NCI-H1092 (cell line): ENCODE measurements at regions not wholly inside any gene's neighbourhood (a gene's known extent, or its start where the extent isn't known, plus 50 kb on each side); places are given as distances from the start of the nearest gene placed in this dataset.
A peak's percentile ranks its signal among the peaks of the same experiment; 100 is the strongest.

Source experiments
- DNase-seq: peaks from one replicate; lab custom pipeline; 2025; lab: John Stamatoyannopoulos, UW

DNA sequence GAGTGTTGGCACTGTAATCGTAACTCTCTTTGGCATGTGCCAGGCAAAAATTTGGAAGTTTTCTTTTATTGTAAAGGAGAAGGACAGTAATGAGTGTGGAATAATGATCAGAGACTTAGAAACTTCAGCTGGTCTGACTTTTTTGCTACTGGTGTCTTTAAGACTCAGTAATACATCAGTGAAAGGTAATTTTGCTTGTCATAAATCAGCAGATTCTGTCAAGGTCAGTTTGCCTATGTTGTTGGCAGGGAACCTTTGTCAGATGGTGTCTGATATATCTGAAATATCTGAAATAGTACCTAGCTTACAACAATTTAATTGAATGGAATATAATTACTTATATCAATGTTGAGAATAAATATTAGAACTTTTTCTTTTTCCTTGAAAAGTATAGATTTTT, 516.9 kb downstream of the LRFN5 start:
- no peak for DNase-seq

DNA sequence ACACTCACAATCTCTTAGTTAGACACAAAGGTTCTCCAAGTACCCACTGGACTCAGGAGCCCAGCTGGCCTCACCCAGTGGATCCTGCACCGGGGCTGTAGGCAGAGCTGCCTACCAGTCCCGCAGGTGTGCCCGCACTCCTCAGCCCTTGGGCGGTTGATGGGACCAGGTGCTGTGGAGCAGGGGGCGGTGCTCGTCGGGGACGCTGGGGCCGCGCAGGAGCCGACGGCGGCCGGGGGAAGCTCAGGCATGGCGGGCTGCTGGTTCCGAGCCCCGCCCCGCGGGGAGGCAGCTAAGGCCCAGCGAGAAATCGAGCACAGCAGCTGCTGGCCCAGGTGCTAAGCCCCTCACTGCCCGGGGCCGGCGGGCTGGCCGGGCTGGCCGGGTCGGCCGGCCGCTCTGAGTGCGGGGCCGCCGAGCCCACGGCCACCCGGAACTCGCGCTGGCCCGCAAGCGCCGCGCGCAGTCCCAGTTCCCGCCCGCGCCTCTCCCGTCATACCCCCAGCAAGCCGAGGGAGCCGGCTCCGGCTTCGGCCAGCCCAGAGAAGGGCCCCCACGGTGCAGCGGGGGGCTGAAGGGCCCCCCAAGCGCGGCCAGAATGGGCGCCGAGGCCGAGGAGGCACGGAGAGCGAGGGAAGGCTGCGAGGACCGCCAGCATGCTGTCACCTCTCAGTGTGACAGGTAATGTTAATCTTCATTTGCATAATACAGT, 506.8 kb downstream of the LRFN5 start:
- no peak for DNase-seq

DNA sequence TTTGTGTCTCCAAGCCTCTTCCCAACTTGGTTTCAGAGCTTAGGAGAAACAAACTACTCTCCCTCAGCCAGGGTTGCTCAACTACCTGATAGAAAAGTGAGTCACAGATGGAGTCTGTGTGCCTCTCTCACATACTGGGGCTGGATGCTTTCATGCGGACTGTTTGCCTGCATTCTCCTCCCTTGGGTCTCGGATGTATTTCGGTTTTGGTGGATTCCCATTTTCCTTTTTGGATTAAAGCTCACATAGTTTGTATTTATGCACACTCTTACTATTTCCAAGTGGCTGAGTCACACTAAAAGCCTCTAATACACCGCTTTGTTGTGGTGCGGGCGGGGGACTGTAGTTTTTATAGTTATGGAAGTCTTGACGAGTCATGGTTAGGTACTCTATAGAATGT, 505.4 kb downstream of the LRFN5 start:
- no peak for DNase-seq

DNA sequence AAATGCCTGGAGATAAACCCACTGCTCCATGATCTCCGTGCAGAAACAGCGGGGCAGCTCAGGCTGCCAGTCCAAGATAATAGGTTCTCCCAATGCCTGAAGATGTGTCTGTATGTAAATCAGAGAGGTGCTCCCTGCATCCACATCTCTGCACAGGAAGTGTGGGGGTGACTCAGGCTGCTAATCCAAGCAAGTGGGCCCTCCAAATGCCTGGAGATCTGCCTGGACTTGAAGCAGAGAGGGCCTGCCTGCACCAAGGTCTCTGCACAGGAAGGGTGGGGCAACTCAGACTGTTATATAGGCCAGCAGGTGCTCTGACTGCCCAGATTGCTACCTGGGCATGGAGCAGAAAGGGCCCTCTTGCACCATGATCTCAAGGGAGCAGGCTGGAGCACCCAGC, 504.7 kb downstream of the LRFN5 start:
- DNase-seq: no peak

DNA sequence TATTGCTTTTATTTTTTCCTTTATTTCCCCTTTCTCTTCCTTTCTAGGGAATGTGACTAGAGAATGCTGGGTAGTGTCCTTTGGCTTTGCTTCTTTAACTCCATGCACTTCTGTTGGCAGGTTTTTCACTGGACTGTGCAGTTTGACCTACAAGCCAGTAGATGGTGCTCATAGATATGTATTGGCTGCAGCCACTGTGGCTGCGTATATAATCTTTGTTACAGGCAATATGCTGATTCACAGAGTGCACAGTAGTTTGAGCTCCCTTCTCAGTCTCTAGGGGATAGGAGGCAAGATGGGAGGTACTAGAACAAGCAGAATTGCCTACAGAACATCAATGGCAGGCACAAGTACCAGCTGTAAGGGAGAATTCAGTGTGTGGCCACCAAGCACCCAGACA, 503.5 kb downstream of the LRFN5 start:
- peak; percentile 2 for DNase-seq

DNA sequence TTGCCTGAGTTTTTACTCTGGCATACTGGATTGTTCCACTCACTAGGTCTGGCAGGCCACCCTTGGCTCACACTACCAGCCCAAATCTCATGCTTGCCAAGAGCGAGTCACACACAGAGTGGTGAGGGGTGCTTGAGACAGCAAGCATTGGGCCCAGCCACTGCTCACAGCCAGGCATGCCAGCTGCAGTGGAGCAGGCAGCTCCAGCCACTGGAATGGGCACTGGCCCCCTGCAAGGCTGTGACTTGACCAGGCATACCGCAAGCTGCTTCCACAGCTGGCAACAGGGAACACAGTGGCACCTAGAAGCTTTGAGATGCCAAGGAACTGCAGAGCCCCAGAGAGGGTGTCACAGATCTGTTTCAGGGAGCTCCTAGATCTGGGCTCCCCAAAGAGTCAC, 488.5 kb downstream of the LRFN5 start:
- no peak for DNase-seq

DNA sequence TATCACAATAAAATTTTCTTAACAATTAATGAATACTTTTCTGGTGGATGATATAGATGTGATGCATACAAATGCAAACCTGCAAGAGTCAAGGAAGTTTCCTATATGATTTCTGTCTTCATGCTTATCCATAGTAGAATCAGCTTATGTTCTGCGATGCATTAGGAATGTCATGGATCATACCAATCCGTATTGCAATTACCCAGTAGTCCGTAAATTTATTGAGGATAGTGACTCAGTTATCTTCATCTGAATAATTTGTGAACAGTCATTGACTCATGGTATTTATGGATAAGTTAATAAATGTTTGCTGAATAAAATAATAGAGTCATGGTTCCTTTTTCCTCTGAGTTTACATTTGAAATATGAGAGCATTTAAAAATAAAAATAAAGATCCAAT, 483.4 kb downstream of the LRFN5 start:
- DNase-seq: no peak

DNA sequence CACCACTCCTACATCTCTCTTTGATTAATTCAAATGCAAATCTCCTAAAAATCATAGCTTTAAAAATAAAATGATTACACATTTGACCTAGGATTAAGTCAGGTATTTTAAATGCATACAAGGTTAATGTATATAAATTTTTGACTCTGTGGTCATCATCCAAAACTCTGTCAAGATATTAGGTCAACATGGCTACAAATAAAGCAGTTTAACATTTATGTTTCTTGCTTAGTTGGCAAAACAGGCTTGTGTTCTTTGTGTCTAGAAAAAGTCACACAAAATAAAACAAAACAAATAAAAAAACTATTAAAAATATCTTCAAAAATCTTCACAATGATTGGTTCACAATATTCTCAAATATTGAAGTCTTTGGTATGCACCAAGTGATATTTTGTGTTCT, 473.2 kb downstream of the LRFN5 start:
- no peak for DNase-seq

DNA sequence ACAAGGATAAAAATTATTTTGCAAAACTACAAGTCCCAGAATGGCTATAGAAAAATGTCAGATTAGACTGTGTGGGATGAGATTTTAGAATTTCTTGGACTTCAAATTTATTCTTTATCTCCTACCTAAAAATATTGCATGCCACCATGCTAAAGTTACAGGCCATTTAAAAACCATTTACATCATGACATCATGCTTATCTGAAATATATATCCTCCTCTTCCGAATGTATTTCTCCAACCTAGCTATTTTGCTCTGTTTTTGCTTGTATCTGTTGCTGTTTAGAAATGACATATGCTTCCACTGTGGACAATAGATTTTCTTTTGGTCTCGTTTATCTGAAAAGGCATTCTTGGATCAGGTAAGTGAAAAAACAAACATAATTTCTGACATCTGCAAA, 471.7 kb downstream of the LRFN5 start:
- DNase-seq: no peak

DNA sequence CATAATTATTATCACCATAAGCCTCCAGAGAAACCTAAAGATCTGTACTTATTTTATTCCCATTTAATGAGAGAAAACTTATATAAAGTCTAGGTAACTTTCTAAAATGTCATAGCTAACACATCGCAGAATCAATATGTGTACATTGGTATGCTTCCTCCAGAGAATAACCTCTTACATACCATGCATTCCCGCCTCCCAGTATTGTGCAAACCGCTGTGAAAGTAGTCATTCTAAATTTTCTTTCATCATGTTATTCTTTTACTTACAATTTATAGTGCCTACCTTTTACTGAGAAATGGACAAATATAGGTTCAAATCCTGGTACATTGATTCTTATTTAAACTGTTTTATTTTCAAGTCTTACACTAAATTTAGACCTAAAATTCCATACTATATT, 463.4 kb downstream of the LRFN5 start:
- no peak for DNase-seq

DNA sequence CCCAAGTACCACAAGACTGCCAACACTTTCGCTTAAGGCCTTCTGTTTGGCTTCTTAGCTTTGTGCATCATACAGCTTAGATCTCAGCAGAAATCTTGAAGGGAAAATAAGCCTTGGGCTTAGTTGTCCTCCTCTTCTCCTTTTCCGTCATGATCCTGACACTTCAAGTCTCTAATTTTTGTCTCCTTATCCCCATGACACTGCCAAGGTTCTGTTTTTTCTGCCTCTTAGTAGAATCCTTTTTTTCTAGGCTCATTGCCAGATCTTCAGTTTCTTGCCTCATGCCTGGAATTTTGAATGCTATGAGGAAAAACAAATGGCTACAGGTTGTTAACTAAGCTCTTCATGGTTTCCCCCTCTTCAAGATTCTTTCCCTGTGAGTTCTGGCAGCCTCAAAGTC, 450.4 kb downstream of the LRFN5 start:
- no peak for DNase-seq

DNA sequence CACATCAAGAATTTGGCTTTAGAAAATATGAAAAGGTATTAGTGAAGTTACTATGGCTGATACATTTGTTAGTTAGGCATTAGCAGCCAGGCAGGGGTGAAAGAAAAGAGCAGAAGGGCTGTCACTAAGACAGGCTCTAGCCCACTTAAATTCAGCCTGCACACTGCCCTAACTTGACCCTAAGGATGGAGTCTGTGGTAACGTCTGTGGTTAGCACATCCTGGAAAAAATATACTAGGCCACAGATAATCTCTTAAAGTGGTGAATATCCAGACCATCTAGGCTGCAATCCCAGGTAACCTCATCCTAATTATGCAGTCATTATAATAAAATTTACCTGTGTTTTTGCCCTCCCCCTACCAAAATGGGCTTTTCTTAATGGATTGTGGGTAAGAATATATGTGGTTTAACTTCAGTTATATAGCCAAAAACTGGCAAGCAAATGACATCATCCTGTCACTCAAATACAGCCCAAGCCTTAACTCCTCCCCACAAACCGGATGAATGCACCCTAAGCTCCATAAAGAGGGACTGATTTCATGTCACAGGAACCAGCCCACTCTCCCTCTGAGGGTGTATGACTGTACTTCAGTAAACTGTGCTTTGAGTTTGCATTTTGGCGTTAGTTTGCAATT, 440.9 kb downstream of the LRFN5 start:
- no peak for DNase-seq

DNA sequence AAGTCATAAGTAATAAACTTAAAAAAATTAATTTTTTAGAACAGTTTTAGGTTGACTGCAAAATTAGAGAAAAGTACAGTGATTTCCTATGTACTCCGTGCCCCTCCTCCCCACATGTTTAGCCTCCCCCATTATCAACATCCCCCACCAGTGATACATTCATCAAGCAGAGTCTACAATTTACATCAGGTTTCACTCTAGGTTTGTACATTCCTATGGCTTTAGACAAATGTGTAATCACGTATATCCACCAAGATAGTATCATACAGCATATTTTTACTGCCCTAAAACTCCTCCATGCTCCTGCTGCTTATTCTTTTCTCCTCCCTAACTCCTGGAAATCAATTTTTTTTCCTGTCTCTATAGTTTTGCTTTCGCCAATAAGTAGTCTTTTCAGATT, 438.7 kb downstream of the LRFN5 start:
- no peak for DNase-seq

DNA sequence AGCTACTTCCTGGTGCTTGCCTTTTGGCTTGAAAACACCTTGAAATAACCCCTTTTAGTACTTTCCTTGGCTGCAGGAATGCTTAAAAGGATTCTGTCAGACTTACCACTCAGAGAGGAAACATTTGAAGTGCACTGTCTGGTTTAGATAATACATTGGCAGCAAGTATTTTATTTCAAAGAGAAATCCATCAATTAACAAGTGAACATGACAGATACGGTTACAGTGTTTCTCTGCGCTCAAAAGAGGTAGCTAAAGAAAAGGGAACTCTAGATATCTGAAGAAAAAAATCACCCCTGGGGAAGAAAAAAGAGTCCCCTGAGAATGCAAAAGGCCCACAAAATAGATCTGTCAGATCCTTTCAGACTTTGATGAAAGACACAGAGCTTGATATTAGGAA, 421.9 kb downstream of the LRFN5 start:
- no peak for DNase-seq

DNA sequence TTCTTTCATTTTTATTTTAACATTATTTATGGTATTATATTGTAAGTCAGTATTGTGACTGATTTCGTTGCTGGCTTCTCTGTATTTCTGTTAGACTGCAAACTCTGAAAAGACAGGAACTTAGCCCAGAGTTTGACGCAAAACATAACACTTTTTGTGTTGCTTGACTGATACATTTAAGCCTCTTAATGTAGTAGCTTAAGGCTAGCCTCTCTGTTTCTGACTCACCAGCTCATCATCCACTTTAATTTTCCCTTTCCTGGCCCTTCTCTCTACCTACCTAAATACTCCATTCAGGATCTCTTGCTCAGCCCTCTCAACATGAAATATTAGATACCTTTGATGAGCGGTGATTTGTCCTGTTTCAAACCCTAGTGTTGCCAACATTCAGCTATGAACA, 420.6 kb downstream of the LRFN5 start:
- DNase-seq: no peak

DNA sequence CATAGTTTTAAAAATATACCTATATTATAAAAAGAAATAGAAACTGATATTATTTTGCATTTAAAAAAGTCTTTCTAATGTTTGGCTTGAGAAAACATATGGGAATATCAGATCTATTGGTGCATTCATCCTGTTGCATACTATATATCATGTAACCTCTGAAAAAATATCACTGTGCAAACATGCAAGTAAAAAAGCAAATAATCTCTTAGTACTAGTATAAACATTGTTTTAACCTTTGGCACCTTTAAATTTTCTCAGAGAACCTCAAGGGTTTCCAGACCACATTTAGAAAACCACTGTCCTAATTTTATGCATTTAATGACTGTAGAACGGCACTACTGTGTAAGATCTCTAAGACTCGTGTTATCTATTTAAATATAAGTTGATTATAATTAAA, 416.8 kb downstream of the LRFN5 start:
- no peak for DNase-seq

DNA sequence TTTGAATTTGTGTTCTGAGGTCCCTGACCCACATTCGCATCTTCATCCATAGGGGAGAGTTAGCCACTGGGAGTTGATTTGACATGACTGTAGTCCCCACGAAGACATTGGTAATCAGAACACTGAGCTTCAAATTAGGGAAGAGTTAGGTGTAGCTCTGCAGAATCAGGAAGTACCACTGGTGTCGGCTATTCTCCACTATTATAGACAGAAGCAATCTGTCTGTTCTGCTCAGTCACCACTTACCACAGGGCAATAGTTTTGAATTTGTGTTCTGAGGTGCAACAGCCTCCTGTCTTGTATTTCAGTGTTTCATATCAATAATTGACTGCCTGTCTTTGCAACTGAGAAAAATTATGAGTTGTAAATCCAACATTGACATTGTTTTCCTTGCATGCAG, 407.6 kb downstream of the LRFN5 start:
- DNase-seq: no peak

DNA sequence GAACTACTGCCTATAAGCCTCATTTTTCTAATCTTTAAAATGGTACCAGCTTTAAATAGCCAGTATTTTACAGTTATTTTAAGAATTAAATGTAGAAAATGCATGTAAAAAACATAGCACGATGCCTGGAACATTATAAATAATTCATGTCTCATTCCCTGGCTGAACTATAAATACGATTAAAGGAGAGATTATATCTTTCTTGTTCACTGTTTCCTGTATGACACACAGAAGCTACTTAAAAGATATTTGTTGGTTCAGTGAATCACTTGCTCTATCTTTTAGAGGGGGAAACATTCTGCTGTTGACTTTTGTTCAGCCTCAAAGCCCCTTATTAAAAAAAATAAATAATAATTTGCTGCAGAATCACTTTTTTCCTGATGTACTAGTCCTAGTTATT, 406.9 kb downstream of the LRFN5 start:
- no peak for DNase-seq

DNA sequence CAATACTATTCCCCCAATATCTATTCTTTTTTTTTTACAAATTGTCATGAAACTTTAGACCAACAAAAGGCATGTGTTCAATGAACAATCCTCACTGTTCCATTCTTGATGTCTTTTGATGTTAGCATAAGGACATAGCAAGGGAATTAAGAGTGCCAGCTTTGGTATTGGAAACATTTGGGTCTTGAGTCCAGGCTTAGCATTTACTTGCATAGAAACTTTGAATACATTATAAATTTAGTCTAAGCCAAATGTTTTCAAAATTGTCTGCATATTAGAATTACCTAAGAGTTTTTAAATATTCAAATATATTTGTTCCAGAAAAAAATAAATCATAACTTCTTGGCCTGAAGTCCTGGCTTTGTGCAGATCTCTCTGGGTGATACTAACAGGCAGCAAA, 406.5 kb downstream of the LRFN5 start:
- DNase-seq: no peak

DNA sequence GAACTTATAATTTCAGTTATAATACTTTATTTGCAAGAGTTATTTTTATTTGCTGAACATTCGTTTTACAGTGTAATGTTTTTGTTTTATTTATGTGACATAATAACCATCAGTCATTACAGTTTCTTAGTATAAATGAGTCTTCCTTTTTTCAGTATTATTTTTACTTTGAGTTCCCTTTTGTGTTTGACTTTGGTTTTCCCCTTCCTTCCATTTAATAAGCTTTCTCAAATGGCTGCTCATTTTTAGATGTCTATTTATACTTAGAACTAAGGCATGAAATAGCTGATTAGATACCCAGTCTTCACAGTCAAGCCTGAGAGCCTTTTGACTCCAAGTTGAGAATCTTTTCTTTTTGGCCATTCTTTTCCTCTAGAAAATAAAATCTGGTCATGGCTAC, 404.5 kb downstream of the LRFN5 start:
- DNase-seq: no peak

DNA sequence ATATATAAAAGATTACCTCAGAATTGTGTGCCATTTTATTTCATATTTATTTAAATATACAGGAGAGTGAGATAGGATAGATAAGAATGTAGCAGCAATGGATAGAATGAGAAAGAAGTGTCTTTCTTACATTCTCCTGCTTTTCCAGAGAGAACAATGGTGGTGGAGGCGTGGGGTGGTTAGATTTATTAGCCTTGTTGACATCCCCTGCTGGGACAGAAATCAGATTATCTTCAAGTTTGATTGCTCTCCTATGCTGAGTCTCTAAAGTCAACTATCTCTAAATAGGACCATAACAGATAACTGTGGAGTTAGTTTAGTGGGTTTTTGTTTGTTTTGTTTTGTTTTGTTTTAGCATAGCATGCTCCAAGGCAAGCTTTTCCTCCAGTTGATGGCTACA, 397.6 kb downstream of the LRFN5 start:
- DNase-seq: no peak

DNA sequence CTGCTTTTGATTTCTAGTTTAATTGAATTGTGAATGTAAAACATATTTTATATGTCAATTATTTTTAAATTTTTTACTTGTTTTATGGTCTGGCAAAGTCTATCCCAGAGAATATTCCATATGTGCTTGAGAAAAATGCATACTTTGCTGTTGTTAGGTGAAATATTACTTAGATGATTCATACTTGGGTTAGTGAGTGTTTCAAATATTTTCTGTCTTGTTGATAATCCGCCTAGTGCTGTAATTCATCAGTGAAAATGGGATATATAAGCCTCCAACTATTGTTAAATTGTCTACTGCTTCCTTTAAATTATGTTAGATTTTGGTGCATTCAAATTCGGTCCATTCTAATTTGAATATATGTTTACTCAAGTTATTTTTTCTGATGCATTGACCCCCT, 395.5 kb downstream of the LRFN5 start:
- no peak for DNase-seq

DNA sequence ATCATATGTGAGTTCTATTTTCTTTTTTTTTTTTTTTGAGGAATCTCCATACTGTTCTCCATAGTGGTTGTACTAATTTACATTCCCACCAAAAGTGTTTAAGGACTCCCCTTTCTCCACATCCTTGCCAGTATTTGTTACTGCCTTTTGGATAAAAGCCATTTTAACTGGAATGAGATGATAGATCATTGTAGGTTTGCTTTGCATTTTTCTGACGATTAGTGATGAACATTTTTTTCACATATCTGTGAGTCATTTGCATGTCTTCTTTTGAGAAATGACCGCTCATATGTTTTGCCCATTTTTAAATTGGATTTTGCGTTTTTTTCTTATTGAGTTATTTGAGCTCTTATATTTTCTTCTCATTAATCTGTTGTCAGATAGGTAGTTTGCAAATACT, 394.8 kb downstream of the LRFN5 start:
- DNase-seq: no peak

DNA sequence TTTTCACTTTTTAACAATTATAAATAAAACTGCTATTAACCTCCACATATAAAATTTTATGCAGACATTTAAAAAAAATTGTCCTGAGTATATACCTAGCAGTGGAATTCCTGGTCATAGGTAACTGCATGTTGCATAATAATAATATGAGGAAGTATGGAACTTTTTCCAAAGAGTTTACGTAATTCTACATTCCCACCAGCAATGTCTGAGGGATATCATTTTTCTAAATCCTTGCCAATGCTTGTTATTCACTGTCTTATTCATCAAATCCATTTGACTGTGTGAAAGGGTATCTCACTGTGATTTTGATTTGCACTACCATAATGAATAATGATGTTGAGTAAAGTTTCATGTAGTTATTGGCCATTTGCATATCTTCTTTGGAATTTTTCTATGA, 393.8 kb downstream of the LRFN5 start:
- DNase-seq: no peak
